Caco-2 (cell line): ENCODE measurements at regions not wholly inside any gene's neighbourhood (a gene's known extent, or its start where the extent isn't known, plus 50 kb on each side); places are given as distances from the start of the nearest gene placed in this dataset.

Source experiments
- BruUV-seq: library from RNA; stranded (reverse); fragments of 400-500 nt; replicated peaks from 2 replicates; lab custom pipeline; 2021; lab: Mats Ljungman, UMichigan
- CTCF ChIA-PET: fragments of 300-600 bp; sonication (Branson Sonifier 250); formaldehyde crosslinking; loops from one replicate; lab custom pipeline; 2022; ENCODE audit warnings: antibody characterized with exemption; lab: Charles Lee
- POLR2A ChIA-PET: fragments of 300-600 bp; sonication (Branson Sonifier 250); formaldehyde crosslinking; loops from one replicate; lab custom pipeline; 2022; ENCODE audit warnings: antibody characterized with exemption; lab: Charles Lee
- DNase-seq, 2 experiments: peaks; one replicate each; pipeline versions ENCODE4 v3.0.0 to v3.0.0-alpha.2; 2020 to 2022
- H3K27me3 ChIP-seq: replicated peaks from 2 replicates; pipeline ENCODE4 v1.6.0; 2011; ENCODE audit warnings: low read length; ENCODE audit not compliant: control insufficient read depth, insufficient read depth
- H3K36me3 ChIP-seq: 2 replicates; pipeline ENCODE4 v1.5.1; 2011; ENCODE audit warnings: low read length; ENCODE audit not compliant: control insufficient read depth, insufficient read depth
- H3K4me1 ChIP-seq: fragments of 250-450 bp; sonication (Bioruptor Pico); 2 replicates; pipeline ENCODE4 v1.5.1; 2020; ENCODE audit warnings: mild to moderate bottlenecking
- H3K4me3 ChIP-seq: 2 replicates; pipeline ENCODE4 v1.5.1; 2011; ENCODE audit warnings: low read depth, mild to moderate bottlenecking, control low read depth, low read length
- H3K9me3 ChIP-seq: fragments of 250-450 bp; sonication (Bioruptor Pico); 2 replicates; pipeline ENCODE4 v1.5.1; 2020; ENCODE audit warnings: mild to moderate bottlenecking, moderate library complexity
- H3K27ac Mint-ChIP-seq: one replicate; pipeline ENCODE4 v1.8.0; 2022; ENCODE audit warnings: mixed read lengths; ENCODE audit not compliant: unreplicated experiment
- H3K27me3 Mint-ChIP-seq: one replicate; pipeline ENCODE4 v1.8.0; 2022; ENCODE audit warnings: mixed read lengths; ENCODE audit not compliant: insufficient read depth, unreplicated experiment
- H3K36me3 Mint-ChIP-seq: one replicate; pipeline ENCODE4 v1.8.0; 2022; ENCODE audit warnings: mild to moderate bottlenecking, mixed read lengths; ENCODE audit not compliant: insufficient read depth, unreplicated experiment
- H3K4me1 Mint-ChIP-seq: one replicate; pipeline ENCODE4 v1.8.0; 2022; ENCODE audit warnings: low read depth, mixed read lengths; ENCODE audit not compliant: unreplicated experiment
- H3K4me3 Mint-ChIP-seq: one replicate; pipeline ENCODE4 v1.8.0; 2022; ENCODE audit warnings: mild to moderate bottlenecking, moderate library complexity, mixed read lengths; ENCODE audit not compliant: unreplicated experiment
- H3K9me3 Mint-ChIP-seq: one replicate; pipeline ENCODE4 v1.8.0; 2022; ENCODE audit warnings: mixed read lengths; ENCODE audit not compliant: unreplicated experiment
- CTCF ChIP-seq, 2 experiments: fragments of 200-600 bp in 1 of 2; IDR thresholded peaks; 1 replicate in 1 of 2; 2 replicates in 1 of 2; pipeline versions ENCODE4 v1.5.1 to v1.8.0; 2011 to 2022; ENCODE audit warnings: antibody characterized with exemption in 1 of 2, control low read depth in 1 of 2, inconsistent platforms in 1 of 2, low read depth in 1 of 2, low read length in 1 of 2, mild to moderate bottlenecking in 1 of 2, moderate library complexity in 1 of 2; ENCODE audit not compliant: insufficient read depth in 1 of 2, severe bottlenecking in 1 of 2, unreplicated experiment in 1 of 2
- intact Hi-C: fragments of 100-400 bp; cut with micrococcal nuclease; formaldehyde crosslinking; loops from one replicate; pipeline ENCODE4 v1.10.0; 2022; ENCODE audit not compliant: unreplicated experiment

- CTCF ChIA-PET = no interaction called here
- Histone ChIP-seq H3K36me3 (no peaks in the 10 kb centered on the region), H3K4me3 (no peak overlapping the region), H3K27me3 (no peaks in the 10 kb centered on the region), H3K4me1 (no peaks in the 10 kb centered on the region), H3K9me3 (no peaks in the 10 kb centered on the region)
- Mint-ChIP-seq H3K27me3 (no peaks in the 10 kb centered on the region), H3K36me3 (no peaks in the 10 kb centered on the region), H3K27ac (no peak overlapping the region), H3K4me1 (no peaks in the 10 kb centered on the region), H3K4me3 (no peak overlapping the region), H3K9me3 (no peaks in the 10 kb centered on the region)
- DNase-seq = no peak
- POLR2A ChIA-PET = no interaction called here
- BruUV-seq = no TSS peak
- intact Hi-C loops = no loop called here
- TF ChIP-seq CTCF (IDR thresholded peaks at IDR 0.05; ENCODE audit: insufficient read depth in 1 of 2, low read depth in 1 of 2, low read length in 1 of 2, severe bottlenecking in 1 of 2, unreplicated experiment in 1 of 2) = no peak
These were observed 72.8 kb downstream of the PSMG1 start for GRCh38 chr21:39110431-39110830.

- H3K27ac Mint-ChIP-seq = no peak overlapping the region
- POLR2A ChIA-PET = no interaction called here
These were observed 73.5 kb downstream of the PSMG1 start for GRCh38 chr21:39109596-39110210.

GRCh38 chr21:39109163-39109530 lies 74.1 kb downstream of the PSMG1 start:
- Histone ChIP-seq H3K4me3 (no peak overlapping the region), H3K4me1 (no peaks in the 10 kb centered on the region), H3K9me3 (no peaks in the 10 kb centered on the region), H3K36me3 (no peaks in the 10 kb centered on the region), H3K27me3 (no peaks in the 10 kb centered on the region)
- Mint-ChIP-seq H3K27me3 (no peaks in the 10 kb centered on the region), H3K4me1 (no peaks in the 10 kb centered on the region), H3K4me3 (no peak overlapping the region), H3K9me3 (peaks cover 4% of the 10 kb centered on the region), H3K36me3 (no peaks in the 10 kb centered on the region), H3K27ac (no peak overlapping the region)
- no peak for DNase-seq
- intact Hi-C loops = no loop called here
- no TSS peak for BruUV-seq
- CTCF ChIA-PET = no interaction called here
- POLR2A ChIA-PET = no interaction called here
- TF ChIP-seq CTCF (IDR thresholded peaks at IDR 0.05; ENCODE audit: insufficient read depth in 1 of 2, low read depth in 1 of 2, low read length in 1 of 2, severe bottlenecking in 1 of 2, unreplicated experiment in 1 of 2) = no peak

More at GRCh38 chr21:39109596-39110210, 73.5 kb downstream of the PSMG1 start:
- no peak overlapping the region for H3K4me3 Mint-ChIP-seq
- Histone ChIP-seq H3K9me3 (no peaks in the 10 kb centered on the region), H3K27me3 (no peaks in the 10 kb centered on the region), H3K36me3 (no peaks in the 10 kb centered on the region), H3K4me3 (no peak overlapping the region), H3K4me1 (no peaks in the 10 kb centered on the region)
- H3K4me1 Mint-ChIP-seq = no peaks in the 10 kb centered on the region
- BruUV-seq = no TSS peak
- no peaks in the 10 kb centered on the region for H3K36me3 Mint-ChIP-seq
- CTCF ChIA-PET = no interaction called here
- TF ChIP-seq CTCF (IDR thresholded peaks at IDR 0.05; ENCODE audit: insufficient read depth in 1 of 2, low read depth in 1 of 2, low read length in 1 of 2, severe bottlenecking in 1 of 2, unreplicated experiment in 1 of 2) = no peak
- DNase-seq = no peak
- intact Hi-C loops = no loop called here
- no peaks in the 10 kb centered on the region for H3K27me3 Mint-ChIP-seq
- no peaks in the 10 kb centered on the region for H3K9me3 Mint-ChIP-seq
